Nephron (organoid): ENCODE measurements at regions not wholly inside any gene's neighbourhood (a gene's known extent, or its start where the extent isn't known, plus 50 kb on each side); places are given as distances from the start of the nearest gene placed in this dataset.

Source experiments
- H3K27ac Mint-ChIP-seq, 3 experiments: 2 replicates each; pipeline ENCODE4 v1.8.0; 2020; ENCODE audit warnings: mixed read lengths in 3 of 3, mild to moderate bottlenecking in 2 of 3, moderate library complexity in 1 of 3
- H3K27me3 Mint-ChIP-seq: 2 replicates; pipeline ENCODE4 v1.8.0; 2021; ENCODE audit warnings: low read depth, mild to moderate bottlenecking, moderate library complexity, mixed read lengths
- H3K36me3 Mint-ChIP-seq: 2 replicates; pipeline ENCODE4 v1.8.0; 2020; ENCODE audit warnings: low read depth, mixed read lengths
- H3K4me1 Mint-ChIP-seq: 2 replicates; pipeline ENCODE4 v1.8.0; 2020; ENCODE audit warnings: mixed read lengths
- H3K4me3 Mint-ChIP-seq, 3 experiments: 2 replicates each; pipeline ENCODE4 v1.8.0; 2020; ENCODE audit warnings: mild to moderate bottlenecking in 3 of 3, mixed read lengths in 3 of 3, moderate library complexity in 2 of 3
- H3K9me3 Mint-ChIP-seq: 2 replicates; pipeline ENCODE4 v1.8.0; 2020; ENCODE audit warnings: mixed read lengths
- TF ChIP-seq, protein P1 (sequence below), 3 experiments: fragments of 200-600 bp; sonication (generic); IDR thresholded peaks; one replicate each; pipeline ENCODE4 v1.5.0; 2021; ENCODE audit warnings: antibody characterized with exemption in 3 of 3; ENCODE audit not compliant: unreplicated experiment in 3 of 3

DNA sequence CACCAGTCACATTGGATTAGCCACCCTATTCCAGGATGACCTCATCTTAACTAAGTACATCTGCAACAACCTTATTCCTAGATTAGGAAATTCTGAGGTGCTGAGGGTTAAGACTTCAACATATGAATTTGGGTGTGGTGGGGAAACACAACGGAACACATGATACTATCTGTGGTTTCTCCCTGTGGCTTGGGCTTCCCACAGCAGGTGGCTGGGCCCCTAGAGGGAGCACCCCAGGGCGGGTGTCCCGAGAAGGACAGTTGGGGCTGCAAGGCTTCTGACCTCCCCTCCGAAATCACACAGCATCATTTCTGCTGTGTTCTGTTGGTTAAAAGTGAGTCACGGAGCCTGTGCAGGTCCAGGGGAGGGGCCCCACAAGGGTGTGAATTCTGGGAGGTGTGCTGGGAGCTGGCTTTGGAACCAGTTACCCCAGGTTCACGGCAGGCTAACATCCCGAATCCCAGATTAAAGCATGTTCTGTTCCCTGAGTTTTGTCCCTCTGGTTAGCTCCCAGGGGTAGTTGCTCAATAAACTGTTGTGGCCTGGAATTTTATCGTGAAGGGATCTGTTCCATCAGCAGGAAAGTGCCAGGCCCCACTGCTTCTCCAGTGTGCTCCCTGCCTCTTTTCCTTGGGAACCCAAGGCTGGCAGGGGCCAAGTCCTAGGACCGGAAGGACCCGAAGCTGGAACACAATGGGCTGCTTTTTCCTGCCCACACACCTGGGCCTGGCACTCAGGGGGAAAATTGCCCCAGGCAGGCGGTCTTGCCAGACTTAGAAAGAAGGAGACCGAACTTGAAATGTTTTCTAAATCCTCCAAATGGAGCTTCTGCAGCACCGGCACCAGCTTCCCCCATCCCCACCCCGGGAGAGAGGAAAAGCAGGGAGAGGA lies 154.0 kb upstream of the WNT4 start:
- Mint-ChIP-seq H3K9me3 (peaks cover 17% of the 10 kb centered on the region), H3K27ac (no peak overlapping the region), H3K4me3 (no peak overlapping the region), H3K4me1 (peaks cover 13% of the 10 kb centered on the region), H3K27me3 (peaks cover 17% of the 10 kb centered on the region), H3K36me3 (peaks cover under 1% of the 10 kb centered on the region)
- TF ChIP-seq, protein P1, sequence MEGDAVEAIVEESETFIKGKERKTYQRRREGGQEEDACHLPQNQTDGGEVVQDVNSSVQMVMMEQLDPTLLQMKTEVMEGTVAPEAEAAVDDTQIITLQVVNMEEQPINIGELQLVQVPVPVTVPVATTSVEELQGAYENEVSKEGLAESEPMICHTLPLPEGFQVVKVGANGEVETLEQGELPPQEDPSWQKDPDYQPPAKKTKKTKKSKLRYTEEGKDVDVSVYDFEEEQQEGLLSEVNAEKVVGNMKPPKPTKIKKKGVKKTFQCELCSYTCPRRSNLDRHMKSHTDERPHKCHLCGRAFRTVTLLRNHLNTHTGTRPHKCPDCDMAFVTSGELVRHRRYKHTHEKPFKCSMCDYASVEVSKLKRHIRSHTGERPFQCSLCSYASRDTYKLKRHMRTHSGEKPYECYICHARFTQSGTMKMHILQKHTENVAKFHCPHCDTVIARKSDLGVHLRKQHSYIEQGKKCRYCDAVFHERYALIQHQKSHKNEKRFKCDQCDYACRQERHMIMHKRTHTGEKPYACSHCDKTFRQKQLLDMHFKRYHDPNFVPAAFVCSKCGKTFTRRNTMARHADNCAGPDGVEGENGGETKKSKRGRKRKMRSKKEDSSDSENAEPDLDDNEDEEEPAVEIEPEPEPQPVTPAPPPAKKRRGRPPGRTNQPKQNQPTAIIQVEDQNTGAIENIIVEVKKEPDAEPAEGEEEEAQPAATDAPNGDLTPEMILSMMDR (IDR thresholded peaks at IDR 0.05; ENCODE audit: unreplicated experiment in 3 of 3) = no peak

DNA sequence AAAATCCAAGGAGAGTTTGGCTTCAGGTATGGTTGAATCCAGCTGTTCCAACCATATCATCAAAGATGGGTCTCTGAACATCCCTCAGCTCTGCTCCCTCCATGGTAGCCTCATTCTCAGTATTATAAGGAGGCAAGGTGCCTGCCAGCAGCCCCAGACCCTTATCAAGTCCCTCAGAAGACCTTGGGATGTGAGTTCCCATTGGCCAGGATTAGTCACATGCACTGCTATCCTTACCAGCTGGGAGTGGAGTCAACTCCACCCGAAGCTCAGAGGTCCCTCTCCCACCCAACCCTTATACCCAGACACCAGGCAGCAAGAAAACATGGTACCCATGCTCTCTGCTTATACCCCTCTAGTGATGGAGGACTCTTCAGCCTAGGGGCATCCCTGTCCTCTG lies 153.7 kb upstream of the ZBTB40 start:
- TF ChIP-seq, protein P1 (IDR thresholded peaks at IDR 0.05; ENCODE audit: unreplicated experiment in 3 of 3) = no peak
- H3K27me3 Mint-ChIP-seq = peaks cover 17% of the 10 kb centered on the region
- no peak overlapping the region for H3K4me3 Mint-ChIP-seq
- H3K9me3 Mint-ChIP-seq = peaks cover 25% of the 10 kb centered on the region
- H3K36me3 Mint-ChIP-seq = peaks cover 8% of the 10 kb centered on the region
- no peak overlapping the region for H3K27ac Mint-ChIP-seq
- peaks cover 8% of the 10 kb centered on the region for H3K4me1 Mint-ChIP-seq

DNA sequence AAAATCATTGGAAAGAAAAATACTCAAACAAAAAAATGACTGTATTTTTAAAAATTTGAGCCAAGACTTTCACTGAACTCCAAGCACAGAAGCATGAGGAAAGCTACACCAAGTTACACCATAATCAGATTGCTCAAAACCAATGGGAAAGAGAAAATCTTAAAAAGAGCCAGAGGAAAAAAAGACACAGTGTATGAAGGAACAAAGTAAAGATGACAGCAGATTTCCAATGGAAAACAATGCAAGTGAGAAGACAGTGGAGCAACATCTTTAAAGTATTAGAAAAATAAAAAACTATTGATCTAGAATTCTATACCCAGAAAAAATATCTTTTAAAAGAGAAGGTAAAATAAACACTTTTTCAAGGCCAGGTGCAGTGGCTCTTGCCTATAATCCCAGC lies 147.8 kb upstream of the ZBTB40 start:
- TF ChIP-seq, protein P1 (IDR thresholded peaks at IDR 0.05; ENCODE audit: unreplicated experiment in 3 of 3) = no peak
- peaks cover 42% of the 10 kb centered on the region for H3K9me3 Mint-ChIP-seq
- H3K27me3 Mint-ChIP-seq = peaks cover 36% of the 10 kb centered on the region
- H3K36me3 Mint-ChIP-seq = peaks cover 13% of the 10 kb centered on the region
- no peaks in the 10 kb centered on the region for H3K4me1 Mint-ChIP-seq
- no peak overlapping the region for H3K27ac Mint-ChIP-seq
- no peak overlapping the region for H3K4me3 Mint-ChIP-seq

DNA sequence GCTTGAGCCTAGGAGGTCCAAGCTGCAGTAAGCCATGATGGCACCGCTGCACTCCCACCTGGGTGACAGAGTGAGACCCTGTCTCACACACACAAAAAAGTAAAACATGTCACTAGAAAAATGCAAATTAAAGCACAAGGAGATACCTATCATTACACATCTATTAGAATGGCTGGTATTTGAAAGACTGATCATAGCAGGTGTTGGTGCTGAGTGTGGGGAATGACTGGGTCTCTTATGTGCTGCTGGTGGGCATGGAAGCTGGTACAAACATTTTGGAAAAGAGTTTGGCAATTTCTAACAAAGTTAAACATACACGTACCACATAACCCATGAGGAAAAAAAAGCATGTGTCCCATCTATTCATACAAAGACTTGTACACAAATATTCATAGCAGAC lies 142.1 kb upstream of the ZBTB40 start:
- TF ChIP-seq, protein P1 (IDR thresholded peaks at IDR 0.05; ENCODE audit: unreplicated experiment in 3 of 3) = no peak
- H3K27me3 Mint-ChIP-seq = peaks cover 46% of the 10 kb centered on the region
- H3K4me3 Mint-ChIP-seq = no peak overlapping the region
- H3K9me3 Mint-ChIP-seq = peaks cover 17% of the 10 kb centered on the region
- H3K4me1 Mint-ChIP-seq = no peaks in the 10 kb centered on the region
- no peak overlapping the region for H3K27ac Mint-ChIP-seq
- H3K36me3 Mint-ChIP-seq = no peaks in the 10 kb centered on the region

DNA sequence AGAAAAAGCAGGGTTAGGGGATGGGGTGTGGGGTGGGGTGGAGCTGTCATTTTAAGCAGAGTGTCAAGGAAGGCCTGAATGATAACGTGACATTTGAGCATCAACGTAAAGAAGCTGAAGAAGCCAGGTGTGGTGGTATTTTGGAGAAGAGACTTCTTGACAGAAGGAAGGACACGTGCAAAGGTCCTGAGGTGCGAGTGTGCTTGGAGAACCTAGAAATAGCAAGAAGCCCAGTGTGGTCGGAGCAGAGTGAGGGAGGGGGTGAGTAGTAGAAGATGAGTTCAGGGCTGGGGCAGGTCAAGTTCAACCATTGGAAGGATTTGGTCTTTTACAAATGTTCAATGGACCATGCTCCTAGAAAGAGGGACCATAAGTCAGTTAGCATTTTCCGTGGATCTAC lies 140.2 kb upstream of the ZBTB40 start:
- no peak overlapping the region for H3K4me3 Mint-ChIP-seq

More for the DNA sequence above, 140.2 kb upstream of the ZBTB40 start:
- Mint-ChIP-seq H3K27me3 (peaks cover 51% of the 10 kb centered on the region), H3K27ac (no peak overlapping the region), H3K36me3 (no peaks in the 10 kb centered on the region), H3K9me3 (peaks cover 12% of the 10 kb centered on the region), H3K4me1 (no peaks in the 10 kb centered on the region)
- TF ChIP-seq, protein P1 (IDR thresholded peaks at IDR 0.05; ENCODE audit: unreplicated experiment in 3 of 3) = no peak
